ENCODE measurements at regions not wholly inside any gene's neighbourhood (a gene's known extent, or its start where the extent isn't known, plus 50 kb on each side); places are given as distances from the start of the nearest gene placed in this dataset.
"Not testable (repeated sequence)": the region's sequence is repeated elsewhere in the genome, so short reads cannot be mapped to it uniquely, and the experiment has no call there.

GRCh38 chr6:167230288-167230687 is 60.8 kb upstream of the UNC93A start:
- no peak overlapping the region for H3K4me3 ChIP-seq (ENCODE audit: low read length, poor library complexity, severe bottlenecking)
- H3K79me2 ChIP-seq (ENCODE audit: insufficient read depth, low read length), result no peaks in the 10 kb centered on the region
- H4K20me1 ChIP-seq (ENCODE audit: insufficient read depth, low read length, poor library complexity, severe bottlenecking), result no peaks in the 10 kb centered on the region
- no peaks in the 10 kb centered on the region for H3K9me3 ChIP-seq (ENCODE audit: insufficient read depth, low read depth, low read length)
- no peaks in the 10 kb centered on the region for H3K4me1 ChIP-seq (ENCODE audit: insufficient read depth, low read length, poor library complexity, severe bottlenecking)
- H3F3A ChIP-seq (ENCODE audit: low read depth), result no peaks in the 10 kb centered on the region
- no peak overlapping the region for H2AFZ ChIP-seq (ENCODE audit: low read length)
- H3K36me3 ChIP-seq (ENCODE audit: insufficient read depth, low read length), result no peaks in the 10 kb centered on the region
- no peak for TF ChIP-seq CTCF (conservative IDR thresholded peaks at IDR 0.05; ENCODE audit: low read length)
- no peaks in the 10 kb centered on the region for H3K9me2 ChIP-seq (replicated peaks; ENCODE audit: low read depth, low read length)
- no peaks in the 10 kb centered on the region for H3K27me3 ChIP-seq (ENCODE audit: insufficient read depth, low read length, poor library complexity, severe bottlenecking)
- H3K4me2 ChIP-seq (ENCODE audit: low read depth, low read length, poor library complexity, severe bottlenecking), result no peak overlapping the region
- no peak overlapping the region for H3K9ac ChIP-seq (ENCODE audit: low read depth, low read length, poor library complexity, severe bottlenecking)

GRCh38 chr6:167232356-167232755 is 58.8 kb upstream of the UNC93A start:
- no peaks in the 10 kb centered on the region for H3K79me2 ChIP-seq (ENCODE audit: insufficient read depth, low read length)
- H3K4me3 ChIP-seq (ENCODE audit: low read length, poor library complexity, severe bottlenecking), result no peak overlapping the region
- H3K4me1 ChIP-seq (ENCODE audit: insufficient read depth, low read length, poor library complexity, severe bottlenecking), result no peaks in the 10 kb centered on the region
- no peaks in the 10 kb centered on the region for H3K36me3 ChIP-seq (ENCODE audit: insufficient read depth, low read length)
- TF ChIP-seq CTCF (conservative IDR thresholded peaks at IDR 0.05; ENCODE audit: low read length) (no peak), EZH2phosphoT487 (IDR thresholded peaks at IDR 0.05; ENCODE audit: borderline replicate concordance) (no peak)
- no peak overlapping the region for H2AFZ ChIP-seq (ENCODE audit: low read length)
- H3K9me2 ChIP-seq (replicated peaks; ENCODE audit: low read depth, low read length), result no peaks in the 10 kb centered on the region
- no peaks in the 10 kb centered on the region for H3F3A ChIP-seq (ENCODE audit: low read depth)
- no peaks in the 10 kb centered on the region for H4K20me1 ChIP-seq (ENCODE audit: insufficient read depth, low read length, poor library complexity, severe bottlenecking)
- H3K4me2 ChIP-seq (ENCODE audit: low read depth, low read length, poor library complexity, severe bottlenecking), result no peak overlapping the region
- no peaks in the 10 kb centered on the region for H3K9me3 ChIP-seq (ENCODE audit: insufficient read depth, low read depth, low read length)
- no peaks in the 10 kb centered on the region for H3K27me3 ChIP-seq (ENCODE audit: insufficient read depth, low read length, poor library complexity, severe bottlenecking)
- H3K9ac ChIP-seq (ENCODE audit: low read depth, low read length, poor library complexity, severe bottlenecking), result no peak overlapping the region

GRCh38 chr6:167233490-167233889 is 57.6 kb upstream of the UNC93A start:
- Histone ChIP-seq H3K79me2 (ENCODE audit: insufficient read depth, low read length) (no peaks in the 10 kb centered on the region), H3K9me3 (ENCODE audit: insufficient read depth, low read depth, low read length) (no peaks in the 10 kb centered on the region), H3K27me3 (ENCODE audit: insufficient read depth, low read length, poor library complexity, severe bottlenecking) (no peaks in the 10 kb centered on the region), H3K4me1 (ENCODE audit: insufficient read depth, low read length, poor library complexity, severe bottlenecking) (no peaks in the 10 kb centered on the region), H3K4me3 (ENCODE audit: low read length, poor library complexity, severe bottlenecking) (no peak overlapping the region), H3F3A (ENCODE audit: low read depth) (no peaks in the 10 kb centered on the region), H3K36me3 (ENCODE audit: insufficient read depth, low read length) (no peaks in the 10 kb centered on the region), H3K9ac (ENCODE audit: low read depth, low read length, poor library complexity, severe bottlenecking) (no peak overlapping the region), H3K4me2 (ENCODE audit: low read depth, low read length, poor library complexity, severe bottlenecking) (no peak overlapping the region), H4K20me1 (ENCODE audit: insufficient read depth, low read length, poor library complexity, severe bottlenecking) (no peaks in the 10 kb centered on the region), H2AFZ (ENCODE audit: low read length) (no peak overlapping the region), H3K9me2 (replicated peaks; ENCODE audit: low read depth, low read length) (no peaks in the 10 kb centered on the region)
- TF ChIP-seq EZH2phosphoT487 (IDR thresholded peaks at IDR 0.05; ENCODE audit: borderline replicate concordance) (no peak), CTCF (conservative IDR thresholded peaks at IDR 0.05; ENCODE audit: low read length) (no peak)

- not testable (repeated sequence) for H3K4me1 ChIP-seq (ENCODE audit: insufficient read depth, low read length, poor library complexity, severe bottlenecking); H3K36me3 ChIP-seq (ENCODE audit: insufficient read depth, low read length); H3K9ac ChIP-seq (ENCODE audit: low read depth, low read length, poor library complexity, severe bottlenecking); H3K79me2 ChIP-seq (ENCODE audit: insufficient read depth, low read length); H3K4me2 ChIP-seq (ENCODE audit: low read depth, low read length, poor library complexity, severe bottlenecking); H4K20me1 ChIP-seq (ENCODE audit: insufficient read depth, low read length, poor library complexity, severe bottlenecking); H3F3A ChIP-seq (ENCODE audit: low read depth); H3K4me3 ChIP-seq (ENCODE audit: low read length, poor library complexity, severe bottlenecking); H3K27me3 ChIP-seq (ENCODE audit: insufficient read depth, low read length, poor library complexity, severe bottlenecking); H2AFZ ChIP-seq (ENCODE audit: low read length); H3K9me3 ChIP-seq (ENCODE audit: insufficient read depth, low read depth, low read length); H3K9me2 ChIP-seq (replicated peaks; ENCODE audit: low read depth, low read length)
Measured at GRCh38 chr6:167234576-167234975, 56.5 kb upstream of the UNC93A start.

All from Loucy (cell line).